ENCODE measurements at regions not wholly inside any gene's neighbourhood (a gene's known extent, or its start where the extent isn't known, plus 50 kb on each side); places are given as distances from the start of the nearest gene placed in this dataset.

DNA sequence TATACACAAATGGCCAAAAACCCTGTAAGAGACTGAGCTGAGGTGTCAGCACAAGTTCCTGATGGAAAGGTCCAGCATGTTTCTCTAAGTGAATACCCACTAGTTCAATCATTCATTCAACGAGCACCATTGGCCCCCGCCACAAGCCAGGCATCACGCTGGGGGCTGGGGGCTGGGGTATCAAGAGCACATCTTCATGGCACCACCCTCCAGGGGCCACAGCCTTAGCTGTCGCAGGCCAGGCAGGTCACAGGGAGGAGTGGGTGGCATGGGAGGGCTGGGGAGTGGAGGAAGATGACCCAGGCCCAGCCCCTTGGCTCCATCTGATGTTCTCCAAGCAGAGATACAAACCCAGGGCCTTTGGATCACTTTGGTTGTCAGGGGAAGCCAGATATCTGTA is 97.9 kb downstream of the ACKR3 start:
- H3K4me3 ChIP-seq (ENCODE audit: low read length) = no peak overlapping the region
- no peaks in the 10 kb centered on the region for H3K9me3 ChIP-seq (ENCODE audit: control insufficient read depth, low read length)
- no peaks in the 10 kb centered on the region for H3K36me3 ChIP-seq (ENCODE audit: control insufficient read depth, insufficient read depth, low read length)
- H3K4me1 ChIP-seq (ENCODE audit: control insufficient read depth, insufficient read depth, low read length) = no peaks in the 10 kb centered on the region
- H3K27me3 ChIP-seq (ENCODE audit: control insufficient read depth, insufficient read depth, low read length) = no peaks in the 10 kb centered on the region
- H3K9ac ChIP-seq (ENCODE audit: low read length) = no peak overlapping the region

DNA sequence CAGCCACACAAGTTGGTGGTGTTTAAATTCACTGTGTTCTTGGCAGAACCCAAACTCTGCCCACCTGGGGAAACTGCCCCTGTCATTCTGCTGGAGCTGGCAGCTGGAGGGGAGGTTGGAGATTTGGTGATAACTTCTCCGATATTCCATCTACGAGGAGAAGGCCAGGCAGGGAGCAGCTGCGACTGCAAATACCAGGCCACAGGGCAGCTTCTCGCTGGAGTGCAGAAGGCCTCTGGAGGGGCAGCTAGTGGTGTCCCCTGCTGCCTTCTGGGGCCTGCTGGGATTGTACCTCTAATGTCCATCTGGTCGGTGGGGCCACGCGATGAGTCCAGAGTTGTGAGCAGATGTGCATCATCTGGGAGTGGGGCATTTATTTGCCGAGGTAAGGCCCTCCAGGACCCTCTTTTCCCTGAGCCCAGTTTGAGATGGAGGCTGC is 98.9 kb downstream of the ACKR3 start:
- no peaks in the 10 kb centered on the region for H3K27me3 ChIP-seq (ENCODE audit: control insufficient read depth, insufficient read depth, low read length)
- H3K9ac ChIP-seq (ENCODE audit: low read length) = no peak overlapping the region
- H3K4me3 ChIP-seq (ENCODE audit: low read length) = no peak overlapping the region
- no peaks in the 10 kb centered on the region for H3K36me3 ChIP-seq (ENCODE audit: control insufficient read depth, insufficient read depth, low read length)
- no peaks in the 10 kb centered on the region for H3K9me3 ChIP-seq (ENCODE audit: control insufficient read depth, low read length)
- H3K4me1 ChIP-seq (ENCODE audit: control insufficient read depth, insufficient read depth, low read length) = no peaks in the 10 kb centered on the region

DNA sequence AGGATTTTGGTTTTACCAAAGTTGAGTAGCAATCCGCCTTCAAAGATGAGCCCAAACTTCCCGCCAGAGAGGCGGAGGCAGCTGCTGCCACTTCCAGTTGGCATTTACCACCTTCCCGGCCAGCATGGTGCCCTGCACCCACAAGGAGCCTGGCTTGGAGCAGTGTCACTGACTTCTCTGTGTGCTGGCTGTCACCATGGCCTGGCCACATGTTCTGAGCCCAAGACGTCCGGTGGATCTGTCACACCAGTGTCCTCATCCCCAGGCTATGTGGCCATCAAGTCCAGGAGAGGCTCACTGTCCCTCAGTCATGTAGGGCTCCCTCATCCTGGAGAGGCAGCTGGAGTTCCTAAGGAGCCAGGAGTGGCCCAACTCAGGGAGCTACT is 100.6 kb downstream of the ACKR3 start:
- H3K36me3 ChIP-seq (ENCODE audit: control insufficient read depth, insufficient read depth, low read length) = no peaks in the 10 kb centered on the region
- H3K4me3 ChIP-seq (ENCODE audit: low read length) = no peak overlapping the region
- H3K9me3 ChIP-seq (ENCODE audit: control insufficient read depth, low read length) = no peaks in the 10 kb centered on the region
- no peaks in the 10 kb centered on the region for H3K27me3 ChIP-seq (ENCODE audit: control insufficient read depth, insufficient read depth, low read length)
- H3K9ac ChIP-seq (ENCODE audit: low read length) = no peak overlapping the region
- H3K4me1 ChIP-seq (ENCODE audit: control insufficient read depth, insufficient read depth, low read length) = no peaks in the 10 kb centered on the region

DNA sequence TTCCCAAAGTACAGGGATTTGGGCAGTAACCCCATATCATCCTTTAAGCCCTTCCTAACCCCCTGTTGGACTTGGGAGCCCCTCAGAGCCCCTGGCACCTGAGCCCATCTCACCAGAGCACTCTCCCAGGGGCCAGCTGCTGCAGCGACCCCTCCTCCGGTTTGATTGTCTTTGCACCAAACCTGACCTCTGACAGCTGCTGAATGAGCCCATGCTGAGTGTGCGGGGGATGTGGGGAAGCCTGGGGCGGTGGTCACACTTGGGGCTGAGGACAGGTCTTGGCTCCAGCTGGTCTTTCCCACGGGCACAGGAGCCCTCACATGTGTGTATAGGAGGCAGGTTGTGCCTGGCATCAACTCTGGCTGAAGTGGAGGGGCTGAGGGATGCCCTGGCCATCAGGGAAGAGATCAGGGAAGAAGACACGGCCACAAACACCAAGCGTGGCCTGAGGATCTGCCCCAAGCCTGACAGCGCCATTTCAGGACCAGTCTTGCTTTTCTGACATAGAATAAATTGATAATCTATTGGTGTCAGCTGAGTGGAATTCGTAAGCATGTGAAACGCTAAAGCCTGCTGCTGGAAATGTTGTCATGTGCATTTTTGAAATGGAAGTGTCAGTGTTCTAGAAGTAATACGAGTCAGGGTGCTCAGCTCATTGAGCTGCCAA is 102.4 kb downstream of the ACKR3 start:
- H3K4me1 ChIP-seq (ENCODE audit: control insufficient read depth, insufficient read depth, low read length) = no peaks in the 10 kb centered on the region

DNA sequence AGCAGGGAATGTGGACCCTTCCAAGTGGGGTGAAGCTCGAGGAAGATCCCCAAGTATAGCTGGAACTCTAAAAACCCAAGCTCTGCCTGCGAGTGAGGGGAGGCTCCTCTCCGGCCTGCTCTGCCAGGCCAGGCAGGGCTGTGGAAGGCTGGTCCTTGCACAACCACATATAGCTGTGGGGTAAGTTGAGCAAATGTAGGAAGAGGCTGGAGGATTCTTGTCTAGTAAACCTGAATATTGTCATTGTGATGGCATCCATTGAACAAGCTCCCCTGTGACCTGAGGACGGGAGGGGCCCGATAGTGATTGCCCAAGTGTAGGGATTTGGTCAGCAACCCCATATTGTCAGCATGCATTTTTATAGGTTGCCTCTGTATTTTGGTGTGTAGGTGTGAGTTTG is 103.0 kb downstream of the ACKR3 start:
- H3K9me3 ChIP-seq (ENCODE audit: control insufficient read depth, low read length) = no peaks in the 10 kb centered on the region
- no peaks in the 10 kb centered on the region for H3K36me3 ChIP-seq (ENCODE audit: control insufficient read depth, insufficient read depth, low read length)
- no peak overlapping the region for H3K4me3 ChIP-seq (ENCODE audit: low read length)
- H3K4me1 ChIP-seq (ENCODE audit: control insufficient read depth, insufficient read depth, low read length) = no peaks in the 10 kb centered on the region
- H3K27me3 ChIP-seq (ENCODE audit: control insufficient read depth, insufficient read depth, low read length) = no peaks in the 10 kb centered on the region
- no peak overlapping the region for H3K9ac ChIP-seq (ENCODE audit: low read length)

More for the DNA sequence above, 102.4 kb downstream of the ACKR3 start:
- H3K4me3 ChIP-seq (ENCODE audit: low read length) = no peak overlapping the region
- H3K9me3 ChIP-seq (ENCODE audit: control insufficient read depth, low read length) = no peaks in the 10 kb centered on the region
- no peaks in the 10 kb centered on the region for H3K27me3 ChIP-seq (ENCODE audit: control insufficient read depth, insufficient read depth, low read length)
- H3K9ac ChIP-seq (ENCODE audit: low read length) = no peak overlapping the region
- no peaks in the 10 kb centered on the region for H3K36me3 ChIP-seq (ENCODE audit: control insufficient read depth, insufficient read depth, low read length)

DNA sequence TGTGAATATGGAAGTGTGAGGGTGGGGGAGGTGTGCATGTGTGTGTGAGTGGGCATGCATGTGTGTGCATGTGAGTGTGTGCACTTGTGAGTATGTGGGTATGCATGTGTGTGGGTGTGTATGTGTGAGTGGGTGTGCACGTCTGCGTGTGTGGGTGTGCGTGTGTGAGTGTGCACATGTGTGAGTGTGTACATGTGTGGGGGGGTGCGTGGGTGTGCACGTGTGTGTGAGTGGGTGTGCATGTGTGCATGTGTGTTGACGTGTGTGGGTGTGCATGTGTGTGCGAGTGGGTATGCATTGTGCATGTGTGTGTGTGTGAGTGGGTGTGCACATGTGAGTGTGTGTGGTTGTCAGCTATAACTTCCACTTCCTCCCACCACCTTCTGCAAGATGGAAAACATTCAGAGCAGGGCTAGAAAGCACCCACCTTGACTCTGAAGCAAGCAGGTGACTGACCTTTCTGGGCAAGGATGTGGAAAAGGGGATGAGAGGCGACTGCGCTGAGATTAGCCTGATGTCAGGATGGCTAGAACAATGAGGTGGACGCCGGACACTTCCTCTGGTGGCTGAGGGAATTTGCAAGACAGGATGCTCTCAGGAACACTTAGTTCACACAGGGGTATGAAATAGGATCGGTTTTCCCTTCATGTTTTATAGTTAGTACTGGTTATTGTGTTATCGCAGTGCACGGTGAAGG is 103.6 kb downstream of the ACKR3 start:
- no peak overlapping the region for H3K9ac ChIP-seq (ENCODE audit: low read length)
- H3K36me3 ChIP-seq (ENCODE audit: control insufficient read depth, insufficient read depth, low read length) = no peaks in the 10 kb centered on the region
- no peak overlapping the region for H3K4me3 ChIP-seq (ENCODE audit: low read length)

DNA sequence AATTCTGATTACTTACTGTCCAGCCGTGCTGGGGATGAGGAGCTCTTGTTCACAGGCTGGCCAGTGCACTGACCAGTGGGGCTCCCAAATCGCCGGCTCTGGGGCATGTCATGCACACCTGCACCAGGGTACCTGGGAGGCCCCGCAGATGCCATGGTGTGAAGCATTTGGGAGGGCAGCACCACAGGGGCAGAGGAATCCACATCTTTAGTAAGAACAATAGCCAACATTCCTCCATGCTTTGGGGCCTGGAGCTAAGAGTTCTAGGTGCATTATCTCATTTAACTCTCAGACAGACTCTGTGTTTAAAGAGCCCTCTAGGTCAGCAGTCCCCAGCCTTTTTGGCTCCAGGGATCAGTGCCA is 104.2 kb downstream of the ACKR3 start:
- H3K9ac ChIP-seq (ENCODE audit: low read length) = no peak overlapping the region
- H3K9me3 ChIP-seq (ENCODE audit: control insufficient read depth, low read length) = no peaks in the 10 kb centered on the region
- H3K4me1 ChIP-seq (ENCODE audit: control insufficient read depth, insufficient read depth, low read length) = no peaks in the 10 kb centered on the region

More for the DNA sequence above, 103.6 kb downstream of the ACKR3 start:
- Histone ChIP-seq H3K27me3 (ENCODE audit: control insufficient read depth, insufficient read depth, low read length) (no peaks in the 10 kb centered on the region), H3K9me3 (ENCODE audit: control insufficient read depth, low read length) (no peaks in the 10 kb centered on the region), H3K4me1 (ENCODE audit: control insufficient read depth, insufficient read depth, low read length) (no peaks in the 10 kb centered on the region)

DNA sequence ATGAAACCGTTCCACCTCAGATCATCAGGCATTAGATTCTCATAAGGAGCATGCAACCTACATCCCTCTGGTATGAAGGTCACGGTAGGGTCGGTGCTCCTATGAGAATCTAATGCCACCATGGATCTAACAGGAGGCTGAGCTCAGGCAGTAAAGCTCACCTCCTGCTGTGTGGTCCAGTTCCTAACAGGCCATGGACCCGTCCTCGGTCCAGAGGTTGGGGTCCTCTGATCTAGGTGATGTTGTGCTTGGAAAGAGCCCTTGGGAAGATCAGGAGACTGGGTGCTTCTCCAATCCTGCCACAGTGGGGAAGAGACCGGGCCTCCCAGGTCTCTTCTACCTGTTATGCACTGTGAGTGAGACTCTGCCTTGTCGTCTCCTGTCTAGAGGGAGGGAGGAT is 104.6 kb downstream of the ACKR3 start:
- Histone ChIP-seq H3K27me3 (ENCODE audit: control insufficient read depth, insufficient read depth, low read length) (no peaks in the 10 kb centered on the region), H3K4me3 (ENCODE audit: low read length) (no peak overlapping the region), H3K9me3 (ENCODE audit: control insufficient read depth, low read length) (no peaks in the 10 kb centered on the region), H3K9ac (ENCODE audit: low read length) (no peak overlapping the region), H3K36me3 (ENCODE audit: control insufficient read depth, insufficient read depth, low read length) (no peaks in the 10 kb centered on the region), H3K4me1 (ENCODE audit: control insufficient read depth, insufficient read depth, low read length) (no peaks in the 10 kb centered on the region)

More for the DNA sequence above, 104.2 kb downstream of the ACKR3 start:
- H3K4me3 ChIP-seq (ENCODE audit: low read length) = no peak overlapping the region
- H3K27me3 ChIP-seq (ENCODE audit: control insufficient read depth, insufficient read depth, low read length) = no peaks in the 10 kb centered on the region
- no peaks in the 10 kb centered on the region for H3K36me3 ChIP-seq (ENCODE audit: control insufficient read depth, insufficient read depth, low read length)

DNA sequence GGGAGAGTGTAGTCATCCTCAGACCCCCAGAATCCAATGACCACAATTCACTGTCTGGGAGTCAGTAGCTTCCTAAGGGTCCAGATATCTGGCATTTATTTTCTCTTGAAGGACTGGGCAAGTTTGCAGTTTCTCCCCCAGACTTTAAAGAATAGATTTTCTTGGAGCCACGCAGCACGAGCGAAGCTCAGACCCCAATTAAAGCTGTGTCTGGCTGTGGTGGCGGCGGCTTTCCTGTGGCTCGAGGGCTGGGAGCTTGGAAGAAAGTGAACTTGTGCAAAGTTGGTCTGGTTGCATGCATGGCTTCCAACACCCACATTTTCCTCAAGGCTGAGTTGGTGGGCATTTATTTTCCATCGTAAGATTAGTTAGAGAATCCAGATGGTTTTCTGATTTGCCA is 105.0 kb downstream of the ACKR3 start:
- Histone ChIP-seq H3K9me3 (ENCODE audit: control insufficient read depth, low read length) (no peaks in the 10 kb centered on the region), H3K4me1 (ENCODE audit: control insufficient read depth, insufficient read depth, low read length) (no peaks in the 10 kb centered on the region), H3K4me3 (ENCODE audit: low read length) (no peak overlapping the region), H3K36me3 (ENCODE audit: control insufficient read depth, insufficient read depth, low read length) (no peaks in the 10 kb centered on the region), H3K9ac (ENCODE audit: low read length) (no peak overlapping the region), H3K27me3 (ENCODE audit: control insufficient read depth, insufficient read depth, low read length) (no peaks in the 10 kb centered on the region)

DNA sequence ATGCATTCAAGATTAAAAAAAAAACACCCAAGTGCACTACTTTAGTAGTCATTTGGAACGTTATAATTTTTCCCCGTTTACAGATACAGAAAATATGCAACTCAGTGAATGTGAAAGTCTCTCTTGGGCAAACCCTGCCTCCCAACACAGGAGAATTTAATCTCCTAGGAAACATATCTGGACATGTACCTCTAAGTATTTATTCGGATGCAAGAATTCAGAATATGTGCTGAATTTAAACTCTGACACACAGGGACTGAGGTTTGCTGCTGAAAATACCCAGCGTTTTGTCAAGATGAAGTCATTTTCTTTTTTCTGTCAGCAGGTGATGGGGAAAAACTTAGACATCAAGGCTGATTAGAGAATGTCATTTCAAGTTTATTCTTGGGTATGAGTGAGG is 105.4 kb downstream of the ACKR3 start:
- no peak overlapping the region for H3K4me3 ChIP-seq (ENCODE audit: low read length)
- H3K36me3 ChIP-seq (ENCODE audit: control insufficient read depth, insufficient read depth, low read length) = no peaks in the 10 kb centered on the region
- no peaks in the 10 kb centered on the region for H3K27me3 ChIP-seq (ENCODE audit: control insufficient read depth, insufficient read depth, low read length)
- no peak overlapping the region for H3K9ac ChIP-seq (ENCODE audit: low read length)
- H3K4me1 ChIP-seq (ENCODE audit: control insufficient read depth, insufficient read depth, low read length) = no peaks in the 10 kb centered on the region
- H3K9me3 ChIP-seq (ENCODE audit: control insufficient read depth, low read length) = no peaks in the 10 kb centered on the region

DNA sequence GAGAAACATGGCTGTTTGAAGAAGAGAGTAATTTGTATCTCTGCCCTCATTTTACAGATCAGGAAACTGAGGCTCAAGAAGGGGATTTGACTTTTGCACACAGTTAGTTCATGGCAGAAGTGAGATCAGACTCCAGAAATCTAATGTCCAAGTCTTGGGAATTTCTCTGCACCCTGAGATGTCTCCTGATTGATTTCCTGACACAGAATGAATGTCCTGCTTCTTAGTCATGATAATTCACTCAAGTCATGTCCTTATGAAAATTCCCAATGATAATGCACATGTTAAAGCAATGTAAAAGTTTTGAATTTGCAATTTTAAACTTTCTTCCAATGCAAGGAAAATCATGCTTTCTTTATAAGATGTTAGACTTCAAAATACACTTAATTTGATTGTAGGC is 105.9 kb downstream of the ACKR3 start:
- no peaks in the 10 kb centered on the region for H3K9me3 ChIP-seq (ENCODE audit: control insufficient read depth, low read length)

DNA sequence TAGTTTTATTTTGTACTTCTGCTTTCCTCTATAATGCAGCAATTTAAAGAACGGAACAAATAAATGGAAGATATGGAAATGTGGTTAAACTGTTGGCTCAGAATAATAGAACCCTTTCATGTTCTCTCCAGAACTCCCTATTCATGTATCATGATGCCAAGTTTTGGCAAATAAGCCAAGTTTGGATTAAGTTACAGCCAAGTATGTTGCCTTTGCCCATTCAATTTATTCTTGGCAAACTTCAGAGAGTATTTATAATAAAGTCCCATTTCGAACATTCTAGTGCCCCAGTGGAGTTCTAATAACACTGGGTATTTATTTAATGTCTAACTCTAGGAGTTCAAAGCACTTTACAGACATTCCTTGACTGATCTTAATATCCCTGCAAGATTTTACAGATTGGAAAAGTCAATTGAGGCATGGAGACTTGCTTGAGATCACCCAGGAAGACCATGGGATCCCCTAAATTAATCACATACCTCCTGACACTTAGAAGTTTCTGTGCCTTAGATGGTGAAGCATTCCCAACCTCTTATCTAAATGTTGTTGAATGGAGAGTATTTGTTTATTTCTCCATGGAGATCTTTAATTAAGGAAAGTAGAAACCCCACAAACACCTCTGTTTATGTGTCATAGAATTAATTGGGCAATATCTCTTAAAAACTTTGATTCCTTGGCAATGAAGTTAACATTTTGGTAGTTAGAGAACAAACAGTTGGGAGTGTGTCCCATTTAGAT is 106.7 kb downstream of the ACKR3 start:
- Histone ChIP-seq H3K9ac (ENCODE audit: low read length) (no peak overlapping the region), H3K4me1 (ENCODE audit: control insufficient read depth, insufficient read depth, low read length) (no peaks in the 10 kb centered on the region), H3K36me3 (ENCODE audit: control insufficient read depth, insufficient read depth, low read length) (no peaks in the 10 kb centered on the region), H3K9me3 (ENCODE audit: control insufficient read depth, low read length) (no peaks in the 10 kb centered on the region), H3K27me3 (ENCODE audit: control insufficient read depth, insufficient read depth, low read length) (no peaks in the 10 kb centered on the region), H3K4me3 (ENCODE audit: low read length) (no peak overlapping the region)

More for the DNA sequence above, 105.9 kb downstream of the ACKR3 start:
- Histone ChIP-seq H3K9ac (ENCODE audit: low read length) (no peak overlapping the region), H3K4me1 (ENCODE audit: control insufficient read depth, insufficient read depth, low read length) (no peaks in the 10 kb centered on the region), H3K4me3 (ENCODE audit: low read length) (no peak overlapping the region), H3K27me3 (ENCODE audit: control insufficient read depth, insufficient read depth, low read length) (no peaks in the 10 kb centered on the region), H3K36me3 (ENCODE audit: control insufficient read depth, insufficient read depth, low read length) (no peaks in the 10 kb centered on the region)

Measured in mucosa of stomach (tissue), 1 donor.